GM21723 (cell line): ENCODE measurements at regions not wholly inside any gene's neighbourhood (a gene's known extent, or its start where the extent isn't known, plus 50 kb on each side); places are given as distances from the start of the nearest gene placed in this dataset.
A peak's percentile ranks its signal among the peaks of the same experiment; 100 is the strongest.
"Not testable (repeated sequence)": the region's sequence is repeated elsewhere in the genome, so short reads cannot be mapped to it uniquely, and the experiment has no call there.

Experiments used
- ATAC-seq: cut with Tn5 transposase; IDR thresholded peaks from one replicate; pipeline ENCODE4 v1.9.1; 2021; ENCODE audit warnings: mild to moderate bottlenecking, moderate library complexity; ENCODE audit not compliant: unreplicated experiment

DNA sequence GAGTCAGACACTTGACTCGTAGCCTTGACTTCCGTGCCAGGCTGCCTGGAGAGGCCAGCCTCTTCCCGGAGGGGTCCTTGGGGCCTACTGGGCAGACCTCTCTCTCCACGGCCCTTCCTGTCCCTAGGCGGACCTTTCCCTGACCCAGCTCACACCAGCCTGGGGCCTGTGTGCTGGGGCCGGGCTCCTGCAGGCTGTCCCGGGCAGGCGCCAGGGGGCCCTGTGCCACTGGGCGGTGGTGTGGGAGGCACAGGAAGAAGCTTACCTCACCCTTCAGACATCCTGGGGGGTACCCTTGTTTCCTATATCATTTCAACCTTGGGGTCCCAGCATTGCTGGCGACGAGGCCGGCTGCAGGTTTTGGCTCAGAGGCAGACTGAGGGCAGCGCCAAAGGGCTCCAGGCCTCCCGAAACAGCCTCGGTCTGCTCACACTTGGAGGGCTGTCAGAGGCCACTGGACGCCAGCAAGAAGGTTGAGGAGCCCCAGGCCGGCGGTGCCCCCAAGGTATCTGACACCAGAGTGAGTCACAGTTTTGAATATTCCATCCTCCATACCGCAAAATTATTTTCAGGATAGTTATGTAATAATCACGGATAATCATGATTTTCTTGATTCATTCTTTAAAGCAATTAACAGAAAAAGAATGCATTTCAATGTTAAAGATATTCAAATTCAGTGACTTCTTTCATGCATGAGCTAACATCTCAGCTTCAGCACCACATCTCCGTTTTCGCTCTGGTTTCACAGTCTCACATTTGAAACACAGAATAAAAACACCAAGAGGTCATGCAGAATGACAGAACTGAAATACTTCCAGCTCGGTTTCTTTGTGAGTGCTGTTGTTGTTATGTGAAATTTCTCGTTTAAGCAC is 3967.6 kb upstream of the TPTE start:
- not testable (repeated sequence) for ATAC-seq

DNA sequence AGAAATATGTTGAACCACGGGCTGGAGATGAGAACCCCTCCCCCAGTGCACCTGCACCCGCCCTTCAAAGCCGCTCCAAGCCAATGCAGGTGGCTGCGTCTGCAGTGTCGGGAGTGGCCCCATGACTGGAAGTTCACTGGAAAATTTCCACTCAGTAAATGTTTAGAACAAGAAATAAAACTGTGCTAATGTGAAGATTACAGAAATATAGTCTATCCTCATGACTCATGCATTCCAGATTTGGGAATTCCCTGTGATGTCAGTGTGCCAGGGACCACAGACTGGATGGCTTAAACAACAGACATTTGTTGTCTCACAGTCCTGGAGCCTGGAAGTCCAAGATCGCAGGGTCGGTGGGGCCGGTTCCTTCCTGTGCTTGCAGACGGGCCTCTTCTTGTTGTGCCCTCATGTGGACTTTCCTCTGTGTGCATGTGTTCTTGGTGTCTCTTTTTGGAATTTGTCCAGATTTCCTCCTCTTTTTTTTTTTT is 3967.0 kb upstream of the TPTE start:
- ATAC-seq = not testable (repeated sequence)

- ATAC-seq = not testable (repeated sequence)
Observed at GRCh38 chr21:6556516-6556915, 3964.9 kb upstream of the TPTE start.

- not testable (repeated sequence) for ATAC-seq
Observed at GRCh38 chr21:6557415-6557814, 3964.0 kb upstream of the TPTE start.

GRCh38 chr21:6561168-6561567 is 3960.2 kb upstream of the TPTE start:
- ATAC-seq = not testable (repeated sequence)

DNA sequence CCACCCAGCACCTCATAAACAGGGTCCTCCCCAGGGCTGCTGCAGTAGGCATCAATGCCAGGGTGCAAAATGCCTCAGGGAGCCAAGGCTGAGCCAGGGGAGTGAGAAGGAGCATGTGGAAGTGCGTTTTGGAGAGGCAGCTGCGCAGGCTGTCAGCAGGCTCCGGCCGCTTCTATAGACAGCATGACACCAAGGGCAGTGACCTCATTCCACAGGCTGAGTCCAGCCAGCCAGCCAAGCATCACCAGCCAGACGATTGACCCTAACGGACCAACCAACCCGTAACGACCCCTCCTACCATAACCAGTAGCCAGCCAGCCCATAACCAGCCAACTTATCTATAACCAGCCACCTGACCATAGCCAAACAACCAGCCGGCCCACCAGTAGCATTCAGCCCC is 3959.8 kb upstream of the TPTE start:
- not testable (repeated sequence) for ATAC-seq

- ATAC-seq = not testable (repeated sequence)
Observed at GRCh38 chr21:6564543-6565166, 3956.7 kb upstream of the TPTE start.

- ATAC-seq = not testable (repeated sequence)
Observed at GRCh38 chr21:6565190-6566094, 3955.9 kb upstream of the TPTE start.

GRCh38 chr21:6567542-6567941 is 3953.8 kb upstream of the TPTE start:
- not testable (repeated sequence) for ATAC-seq

DNA sequence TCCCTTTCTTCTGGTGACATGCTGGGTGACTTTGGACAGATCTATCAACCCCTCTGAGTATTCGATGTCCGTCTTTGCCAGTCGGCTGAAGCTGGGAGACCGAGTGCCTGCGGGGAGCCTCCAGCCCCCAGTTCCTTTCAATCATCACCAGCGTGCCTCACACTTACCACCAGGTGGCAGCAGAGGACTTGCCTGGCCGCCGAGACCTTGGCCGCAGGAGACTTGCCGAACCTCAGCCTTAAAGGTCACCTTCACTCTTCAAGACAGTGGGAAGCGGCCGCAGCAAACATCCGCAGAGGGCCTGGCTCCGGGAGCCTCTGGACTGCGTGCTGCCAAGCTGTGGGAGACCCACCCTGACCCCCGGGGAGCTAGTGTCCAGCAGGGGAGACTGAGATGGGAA is 3952.2 kb upstream of the TPTE start:
- ATAC-seq = peak; percentile 46

DNA sequence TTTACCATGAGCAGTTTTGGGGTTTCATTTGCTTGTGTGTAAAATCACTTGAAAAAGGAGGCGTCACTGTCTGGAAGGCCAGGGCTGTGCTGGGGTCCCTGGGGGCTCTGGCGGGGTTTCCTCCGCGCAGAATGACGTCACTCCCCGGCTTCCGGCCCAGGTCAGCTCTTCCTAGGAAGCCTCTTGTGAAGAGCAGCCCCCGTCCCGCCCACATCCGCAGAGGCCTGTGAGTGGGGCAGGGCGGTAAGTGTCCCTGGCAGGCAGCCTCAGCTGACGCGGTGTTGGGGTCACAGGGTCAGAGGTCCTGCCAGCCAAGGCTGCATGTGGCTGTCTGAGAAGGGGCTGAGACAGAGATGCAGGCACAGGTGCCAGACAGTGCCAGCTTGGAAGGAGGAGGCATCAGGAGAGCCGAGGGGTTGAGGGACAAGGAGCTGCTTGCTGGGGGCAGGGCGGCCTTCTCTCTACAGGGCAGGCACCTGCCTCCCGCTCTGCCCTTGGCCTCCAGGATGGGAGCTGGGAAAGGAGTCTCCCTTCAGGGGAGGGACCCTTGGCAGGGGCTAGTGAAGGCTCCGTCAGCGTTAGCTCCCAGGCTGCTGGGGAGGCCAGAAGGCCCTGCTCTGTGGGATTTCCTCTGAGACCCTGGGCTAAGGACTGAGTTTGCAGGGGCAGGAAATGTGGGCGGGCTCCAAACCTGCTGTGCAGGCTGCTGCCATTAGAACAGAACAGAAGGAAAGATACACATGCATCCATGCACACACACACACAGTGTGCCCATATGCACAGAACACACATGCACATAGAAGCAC is 3951.6 kb upstream of the TPTE start:
- peak; percentile 71 for ATAC-seq

GRCh38 chr21:6570700-6571368 is 3950.5 kb upstream of the TPTE start:
- not testable (repeated sequence) for ATAC-seq

DNA sequence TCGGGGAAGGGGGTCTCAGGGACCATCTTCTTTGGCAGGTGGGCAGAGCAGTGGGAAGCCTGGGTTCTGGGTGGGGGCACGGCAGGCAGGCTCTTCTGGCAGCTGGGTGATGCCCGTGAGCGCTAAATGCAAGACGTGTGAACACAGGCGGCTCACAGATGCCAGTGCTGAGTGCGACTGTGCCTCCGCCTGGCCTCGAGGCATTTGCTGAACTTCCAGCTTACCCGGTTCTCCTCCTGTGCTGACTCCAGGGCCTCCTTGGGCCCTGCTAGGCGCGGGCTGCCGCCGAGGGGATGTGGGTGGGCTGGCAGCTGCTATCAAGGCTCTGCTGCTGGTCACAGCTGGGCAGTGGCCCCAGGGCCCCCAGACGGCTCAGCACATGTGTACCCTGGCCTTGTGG is 3947.8 kb upstream of the TPTE start:
- not testable (repeated sequence) for ATAC-seq

- not testable (repeated sequence) for ATAC-seq
Observed at GRCh38 chr21:6579801-6580200, 3941.6 kb upstream of the TPTE start.
